Thyroid gland (tissue), 4 donors: ENCODE measurements at regions not wholly inside any gene's neighbourhood (a gene's known extent, or its start where the extent isn't known, plus 50 kb on each side); places are given as distances from the start of the nearest gene placed in this dataset.

ENCODE experiments used
- DNase-seq, 2 donors: peaks; one replicate each; pipeline ENCODE4 v3.0.0-alpha.2; 2019
- H3K27ac ChIP-seq, 3 donors: fragments of 200-600 bp; sonication (generic); 1 replicate in 2 of 3; 2 replicates in 1 of 3; pipeline ENCODE4 v1.5.1; 2016 to 2019; ENCODE audit warnings: mild to moderate bottlenecking in 1 of 3, moderate library complexity in 1 of 3
- H3K27me3 ChIP-seq: fragments of 200-600 bp; sonication (generic); one replicate; pipeline ENCODE4 v1.5.1; 2019
- H3K36me3 ChIP-seq, 2 donors: fragments of 200-600 bp; sonication (generic); one replicate each; pipeline ENCODE4 v1.5.1; 2016 to 2019
- H3K4me1 ChIP-seq, 2 donors: fragments of 200-600 bp; sonication (generic); one replicate each; pipeline ENCODE4 v1.5.1; 2017 to 2019
- H3K4me3 ChIP-seq, 3 donors: fragments of 200-600 bp; sonication (generic); replicated peaks in 1 of 3; 1 replicate in 2 of 3; 2 replicates in 1 of 3; pipeline ENCODE4 v1.5.1; 2016; ENCODE audit warnings: mild to moderate bottlenecking in 1 of 3
- H3K9me3 ChIP-seq: fragments of 200-600 bp; sonication (generic); one replicate; pipeline ENCODE4 v1.5.1; 2017
- POLR2A ChIP-seq, 2 donors: fragments of 450-650 bp; IDR thresholded peaks; one replicate each; pipeline ENCODE4 v1.6.1; 2017; ENCODE audit warnings: antibody characterized with exemption in 2 of 2, mild to moderate bottlenecking in 2 of 2, moderate library complexity in 1 of 2
- WGBS, 2 donors: methylation state at CpG; one replicate each; pipeline ENCODE4 v1.1.5; 2017; 5-methylcytosine and 5-hydroxymethylcytosine counted together
- intact Hi-C: fragments of 100-400 bp; cut with DNase I; formaldehyde crosslinking; loops from one replicate; pipeline ENCODE4 v1.15.1; 2023
- TF ChIP-seq, protein P1 (sequence below), 6 experiments: fragments of 200-600 bp in 3 of 6; fragments of 450-650 bp in 3 of 6; sonication (generic) in 3 of 6; IDR thresholded peaks; one replicate each; pipeline ENCODE4 v1.5.1; 2016 to 2019; ENCODE audit warnings: antibody characterized with exemption in 6 of 6, mild to moderate bottlenecking in 2 of 6, inconsistent platforms in 1 of 6, moderate library complexity in 1 of 6

GRCh38 chr2:121947674-121948073, 192.2 kb downstream of the TSN start:
- intact Hi-C loops, result no loop called here
- Histone ChIP-seq H3K4me3 (no peak overlapping the region), H3K36me3 (no peaks in the 10 kb centered on the region), H3K4me1 (no peaks in the 10 kb centered on the region), H3K27ac (no peak overlapping the region), H3K27me3 (no peaks in the 10 kb centered on the region), H3K9me3 (no peaks in the 10 kb centered on the region)
- TF ChIP-seq, protein P1, sequence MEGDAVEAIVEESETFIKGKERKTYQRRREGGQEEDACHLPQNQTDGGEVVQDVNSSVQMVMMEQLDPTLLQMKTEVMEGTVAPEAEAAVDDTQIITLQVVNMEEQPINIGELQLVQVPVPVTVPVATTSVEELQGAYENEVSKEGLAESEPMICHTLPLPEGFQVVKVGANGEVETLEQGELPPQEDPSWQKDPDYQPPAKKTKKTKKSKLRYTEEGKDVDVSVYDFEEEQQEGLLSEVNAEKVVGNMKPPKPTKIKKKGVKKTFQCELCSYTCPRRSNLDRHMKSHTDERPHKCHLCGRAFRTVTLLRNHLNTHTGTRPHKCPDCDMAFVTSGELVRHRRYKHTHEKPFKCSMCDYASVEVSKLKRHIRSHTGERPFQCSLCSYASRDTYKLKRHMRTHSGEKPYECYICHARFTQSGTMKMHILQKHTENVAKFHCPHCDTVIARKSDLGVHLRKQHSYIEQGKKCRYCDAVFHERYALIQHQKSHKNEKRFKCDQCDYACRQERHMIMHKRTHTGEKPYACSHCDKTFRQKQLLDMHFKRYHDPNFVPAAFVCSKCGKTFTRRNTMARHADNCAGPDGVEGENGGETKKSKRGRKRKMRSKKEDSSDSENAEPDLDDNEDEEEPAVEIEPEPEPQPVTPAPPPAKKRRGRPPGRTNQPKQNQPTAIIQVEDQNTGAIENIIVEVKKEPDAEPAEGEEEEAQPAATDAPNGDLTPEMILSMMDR (IDR thresholded peaks at IDR 0.05), result no peak
- TF ChIP-seq POLR2A (IDR thresholded peaks at IDR 0.05), result no peak
- WGBS, 2 donors, result 60 to 68% methylated on average over 7 of the region's 7 CpGs
- no peak for DNase-seq

DNA sequence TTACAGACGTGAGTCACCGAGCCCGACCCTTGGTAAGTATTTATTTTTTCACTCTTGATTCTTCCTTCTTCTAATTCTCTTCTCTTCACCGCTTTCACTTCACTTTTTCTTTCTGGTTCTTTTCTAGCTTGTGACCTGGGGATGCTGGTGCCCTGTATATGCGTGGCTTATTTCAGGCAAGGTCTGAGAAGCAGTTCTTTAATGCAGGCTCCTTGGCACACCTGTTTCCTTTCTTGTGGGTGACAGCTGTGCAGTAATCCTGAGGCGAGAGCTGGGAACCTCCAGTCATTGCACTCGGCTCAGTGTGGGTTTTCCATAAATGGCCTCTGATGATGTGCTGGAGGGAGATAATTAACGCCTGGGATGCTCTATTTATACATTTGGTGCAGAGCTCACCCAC, 193.8 kb downstream of the TSN start:
- WGBS, 2 donors, result 86 to 91% methylated on average over 8 of the region's 8 CpGs
- TF ChIP-seq POLR2A (IDR thresholded peaks at IDR 0.05), result no peak
- TF ChIP-seq, protein P1 (IDR thresholded peaks at IDR 0.05), result no peak
- Histone ChIP-seq H3K4me3 (no peak overlapping the region), H3K27ac (no peak overlapping the region), H3K9me3 (no peaks in the 10 kb centered on the region), H3K36me3 (no peaks in the 10 kb centered on the region), H3K27me3 (no peaks in the 10 kb centered on the region), H3K4me1 (no peaks in the 10 kb centered on the region)
- DNase-seq, result no peak
- intact Hi-C loops, result no loop called here

GRCh38 chr2:121955426-121955825, 200.0 kb downstream of the TSN start:
- Histone ChIP-seq H3K4me3 (no peak overlapping the region), H3K27ac (no peak overlapping the region), H3K36me3 (no peaks in the 10 kb centered on the region), H3K4me1 (no peaks in the 10 kb centered on the region), H3K27me3 (no peaks in the 10 kb centered on the region), H3K9me3 (no peaks in the 10 kb centered on the region)
- no peak for DNase-seq
- intact Hi-C loops, result no loop called here
- 51 to 56% methylated on average over 6 of the region's 6 CpGs for WGBS, 2 donors
- TF ChIP-seq POLR2A (IDR thresholded peaks at IDR 0.05), result no peak
- TF ChIP-seq, protein P1 (IDR thresholded peaks at IDR 0.05), result no peak

DNA sequence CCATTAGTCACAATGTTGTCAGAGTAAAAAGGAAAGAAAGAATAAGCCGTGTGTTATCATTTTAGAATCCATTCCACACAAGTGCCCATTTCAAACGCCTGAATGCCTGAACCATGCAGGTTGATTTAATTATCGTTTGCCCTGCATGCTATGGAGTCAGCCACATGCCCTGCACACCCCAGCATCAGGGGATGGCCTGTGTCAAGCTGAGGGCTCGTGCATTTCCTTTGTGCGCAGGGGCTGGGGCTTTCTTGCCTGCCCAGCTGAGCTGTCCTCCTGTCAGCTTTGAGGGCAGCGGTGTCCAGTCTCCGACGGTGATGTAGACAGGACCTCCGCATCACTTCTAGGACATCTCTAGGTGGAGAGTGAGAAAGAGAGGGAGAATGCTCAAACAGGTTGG, 200.4 kb downstream of the TSN start:
- no peaks in the 10 kb centered on the region for H3K27me3 ChIP-seq
- no peaks in the 10 kb centered on the region for H3K36me3 ChIP-seq
- no peak for DNase-seq
- TF ChIP-seq POLR2A (IDR thresholded peaks at IDR 0.05), result no peak
- TF ChIP-seq, protein P1 (IDR thresholded peaks at IDR 0.05), result no peak
- H3K27ac ChIP-seq, result no peak overlapping the region
- 61 to 62% methylated on average over 9 of the region's 9 CpGs for WGBS, 2 donors
- no peak overlapping the region for H3K4me3 ChIP-seq
- intact Hi-C loops, result no loop called here
- H3K9me3 ChIP-seq, result no peaks in the 10 kb centered on the region
- no peaks in the 10 kb centered on the region for H3K4me1 ChIP-seq

DNA sequence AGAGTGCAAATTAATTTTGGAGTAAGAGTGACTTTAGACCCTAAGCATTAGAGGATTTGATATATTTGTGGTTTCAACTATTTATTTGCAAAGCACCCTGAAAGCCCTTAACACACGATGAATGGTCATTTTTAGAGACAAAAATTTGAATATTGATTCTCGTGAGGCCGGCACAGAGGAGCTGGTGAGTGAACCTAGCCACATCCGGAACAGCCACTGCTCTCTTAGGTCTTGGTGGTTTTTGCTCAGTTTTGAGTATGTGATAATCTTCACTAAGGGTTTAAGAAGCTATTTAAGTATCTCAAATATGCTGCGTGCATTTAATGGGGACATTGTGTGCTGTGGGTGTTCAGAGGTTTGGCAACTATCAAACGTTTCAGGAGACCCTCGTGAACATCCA, 204.8 kb downstream of the TSN start:
- intact Hi-C loops, result no loop called here
- Histone ChIP-seq H3K36me3 (no peaks in the 10 kb centered on the region), H3K27me3 (no peaks in the 10 kb centered on the region), H3K4me3 (no peak overlapping the region), H3K27ac (no peak overlapping the region), H3K9me3 (no peaks in the 10 kb centered on the region), H3K4me1 (no peaks in the 10 kb centered on the region)
- TF ChIP-seq POLR2A (IDR thresholded peaks at IDR 0.05), result no peak
- TF ChIP-seq, protein P1 (IDR thresholded peaks at IDR 0.05), result no peak
- 84 to 89% methylated on average over 7 of the region's 7 CpGs for WGBS, 2 donors
- no peak for DNase-seq
